ENCODE measurements at regions not wholly inside any gene's neighbourhood (a gene's known extent, or its start where the extent isn't known, plus 50 kb on each side); places are given as distances from the start of the nearest gene placed in this dataset.
A peak's percentile ranks its signal among the peaks of the same experiment; 100 is the strongest.

GRCh38 chr11:69377953-69378302, 84.0 kb downstream of the MYEOV start:
- ChIA-PET CTCF (no interaction called here), POLR2A (ENCODE audit: low non-redundant PET) (no interaction called here)
- H3K27ac ChIP-seq, result peak overlapping the region; percentile 87
- no peak for DNase-seq (ENCODE audit: low spot score)
- TF ChIP-seq CTCF (conservative IDR thresholded peaks at IDR 0.05; ENCODE audit: low read depth), result no peak

GRCh38 chr11:69378303-69379141, 84.6 kb downstream of the MYEOV start:
- no peak for DNase-seq (ENCODE audit: low spot score)
- peak overlapping the region; percentile 87 for H3K27ac ChIP-seq
- ChIA-PET CTCF (no interaction called here), POLR2A (ENCODE audit: low non-redundant PET) (no interaction called here)
- no peak for TF ChIP-seq CTCF (conservative IDR thresholded peaks at IDR 0.05; ENCODE audit: low read depth)

GRCh38 chr11:69380451-69380901, 86.5 kb downstream of the MYEOV start:
- ChIA-PET CTCF (no interaction called here), POLR2A (ENCODE audit: low non-redundant PET) (no interaction called here)
- no peak for DNase-seq (ENCODE audit: low spot score)
- H3K27ac ChIP-seq, result no peak overlapping the region
- TF ChIP-seq CTCF (conservative IDR thresholded peaks at IDR 0.05; ENCODE audit: low read depth), result no peak

GRCh38 chr11:69380921-69381581, 87.1 kb downstream of the MYEOV start:
- no peak for DNase-seq (ENCODE audit: low spot score)
- POLR2A ChIA-PET (ENCODE audit: low non-redundant PET), result no interaction called here
- CTCF ChIA-PET, result no interaction called here
- no peak for TF ChIP-seq CTCF (conservative IDR thresholded peaks at IDR 0.05; ENCODE audit: low read depth)
- no peak overlapping the region for H3K27ac ChIP-seq

- no peak for DNase-seq (ENCODE audit: low spot score)
- TF ChIP-seq CTCF (conservative IDR thresholded peaks at IDR 0.05; ENCODE audit: low read depth), result no peak
- POLR2A ChIA-PET (ENCODE audit: low non-redundant PET), result no interaction called here
- CTCF ChIA-PET, result interaction anchor here (0.7 kb wide), 1 partner anchor 817 kb away, joined by 4 read pairs; no protein-coding TSS in a partner anchor
- H3K27ac ChIP-seq, result no peak overlapping the region; the same call in 1 of the 2 replicates
Observed at GRCh38 chr11:69381681-69382130, 87.8 kb downstream of the MYEOV start.

- POLR2A ChIA-PET (ENCODE audit: low non-redundant PET), result no interaction called here
- CTCF ChIA-PET, result interaction anchor here (0.7 kb wide), 1 partner anchor 817 kb away, joined by 4 read pairs; no protein-coding TSS in a partner anchor
- TF ChIP-seq CTCF (conservative IDR thresholded peaks at IDR 0.05; ENCODE audit: low read depth), result no peak
- H3K27ac ChIP-seq, result no peak overlapping the region; the same call in 1 of the 2 replicates
- no peak for DNase-seq (ENCODE audit: low spot score)
Observed at GRCh38 chr11:69382131-69383128, 88.5 kb downstream of the MYEOV start.

All from RWPE1 (cell line).